CD4-positive, alpha-beta memory T cell (primary cell): ENCODE measurements at regions not wholly inside any gene's neighbourhood (a gene's known extent, or its start where the extent isn't known, plus 50 kb on each side); places are given as distances from the start of the nearest gene placed in this dataset.

ENCODE experiments used
- CTCF ChIA-PET: fragments of 350-600 bp; sonication (Branson Sonifier 250); formaldehyde crosslinking; loops from one replicate; lab custom pipeline; 2021; ENCODE audit warnings: inconsistent platforms; ENCODE audit not compliant: partially characterized antibody; lab: Charles Lee
- POLR2A ChIA-PET: fragments of 350-600 bp; sonication (Branson Sonifier 250); formaldehyde crosslinking; loops from one replicate; lab custom pipeline; 2021; ENCODE audit not compliant: partially characterized antibody; lab: Charles Lee
- DNase-seq, 5 donors: peaks; one replicate each; pipeline versions ENCODE4 v3.0.0 to v3.0.0-alpha.2; 2020 to 2022; ENCODE audit warnings: mixed read lengths in 1 of 5
- H3K27ac ChIP-seq: one replicate; pipeline ENCODE4 v1.7.0; 2013; ENCODE audit warnings: low read depth, low read length
- H3K27me3 ChIP-seq: 2 replicates; pipeline ENCODE4 v1.7.0; 2013; ENCODE audit warnings: mild to moderate bottlenecking, low read length, moderate library complexity; ENCODE audit not compliant: insufficient read depth
- H3K36me3 ChIP-seq: 2 replicates; pipeline ENCODE4 v1.7.0; 2013; ENCODE audit warnings: mild to moderate bottlenecking, low read length, moderate library complexity; ENCODE audit not compliant: insufficient read depth
- H3K4me1 ChIP-seq: 2 replicates; pipeline ENCODE4 v1.7.0; 2013; ENCODE audit warnings: mild to moderate bottlenecking, low read length, moderate library complexity; ENCODE audit not compliant: insufficient read depth
- H3K4me3 ChIP-seq, 2 donors: one replicate each; pipeline ENCODE4 v1.7.0; 2013; ENCODE audit warnings: low read length in 2 of 2, mild to moderate bottlenecking in 1 of 2
- H3K9me3 ChIP-seq, 2 donors: one replicate each; pipeline ENCODE4 v1.7.0; 2013; ENCODE audit warnings: low read length in 2 of 2, control low read depth in 1 of 2; ENCODE audit not compliant: control insufficient read depth in 1 of 2
- H3K27ac Mint-ChIP-seq, 7 donors: one replicate each; pipeline ENCODE4 v1.8.0; 2020 to 2021; ENCODE audit warnings: mixed read lengths in 7 of 7, mild to moderate bottlenecking in 6 of 7, inconsistent platforms in 3 of 7, moderate library complexity in 3 of 7
- H3K27me3 Mint-ChIP-seq, 2 donors: one replicate each; pipeline ENCODE4 v1.8.0; 2020 to 2021; ENCODE audit warnings: mixed read lengths in 2 of 2
- H3K36me3 Mint-ChIP-seq, 2 donors: one replicate each; pipeline ENCODE4 v1.8.0; 2020 to 2021; ENCODE audit warnings: mixed read lengths in 2 of 2, inconsistent platforms in 1 of 2, mild to moderate bottlenecking in 1 of 2
- H3K4me1 Mint-ChIP-seq, 4 donors: one replicate each; pipeline ENCODE4 v1.8.0; 2020 to 2021; ENCODE audit warnings: mixed read lengths in 4 of 4, mild to moderate bottlenecking in 1 of 4
- H3K4me3 Mint-ChIP-seq, 8 donors: one replicate each; pipeline ENCODE4 v1.8.0; 2020 to 2021; ENCODE audit warnings: mixed read lengths in 8 of 8, mild to moderate bottlenecking in 7 of 8, moderate library complexity in 6 of 8, inconsistent platforms in 3 of 8
- H3K9me3 Mint-ChIP-seq, 8 donors: one replicate each; pipeline ENCODE4 v1.8.0; 2020 to 2021; ENCODE audit warnings: mixed read lengths in 8 of 8, mild to moderate bottlenecking in 5 of 8, inconsistent platforms in 3 of 8, moderate library complexity in 1 of 8
- intact Hi-C: fragments of 100-400 bp; cut with micrococcal nuclease; formaldehyde crosslinking; loops from one replicate; pipeline ENCODE4 v1.15.1; 2023

- Histone ChIP-seq H3K27ac (no peak overlapping the region), H3K4me1 (no peaks in the 10 kb centered on the region), H3K36me3 (no peaks in the 10 kb centered on the region), H3K27me3 (no peaks in the 10 kb centered on the region), H3K4me3 (no peak overlapping the region), H3K9me3 (no peaks in the 10 kb centered on the region)
- Mint-ChIP-seq H3K36me3 (no peaks in the 10 kb centered on the region), H3K27ac (no peak overlapping the region), H3K4me3 (no peak overlapping the region), H3K4me1 (peaks cover 0 to 1% (median 0%) of the 10 kb centered on the region in 4 donors), H3K9me3 (no peaks in the 10 kb centered on the region), H3K27me3 (peaks cover 0 to 1% of the 10 kb centered on the region in 2 donors)
- CTCF ChIA-PET, result no interaction called here
- POLR2A ChIA-PET, result no interaction called here
- no peak for DNase-seq
- intact Hi-C loops, result loop anchor here (1.0 to 10.0 kb wide), 3 partner anchors 538 to 940 kb away; no protein-coding TSS in a partner anchor
Measured at GRCh38 chr1:198462365-198463019, 78.0 kb downstream of the ATP6V1G3 start.

- peaks cover 0 to 1% of the 10 kb centered on the region in 2 donors for H3K27me3 Mint-ChIP-seq
- ChIA-PET POLR2A (no interaction called here), CTCF (no interaction called here)
- Histone ChIP-seq H3K4me3 (no peak overlapping the region), H3K27me3 (no peaks in the 10 kb centered on the region), H3K27ac (no peak overlapping the region), H3K4me1 (no peaks in the 10 kb centered on the region), H3K9me3 (no peaks in the 10 kb centered on the region), H3K36me3 (no peaks in the 10 kb centered on the region)
- peaks cover 0 to 3% (median 0%) of the 10 kb centered on the region in 8 donors for H3K9me3 Mint-ChIP-seq
- no peaks in the 10 kb centered on the region for H3K36me3 Mint-ChIP-seq
- no peak overlapping the region for H3K27ac Mint-ChIP-seq
- H3K4me1 Mint-ChIP-seq, result no peaks in the 10 kb centered on the region
- intact Hi-C loops, result no loop called here
- DNase-seq, result no peak
- no peak overlapping the region for H3K4me3 Mint-ChIP-seq
Measured at GRCh38 chr1:198455966-198456365, 84.5 kb downstream of the ATP6V1G3 start.

- Mint-ChIP-seq H3K36me3 (no peaks in the 10 kb centered on the region), H3K4me1 (peaks cover 0 to 1% (median under 1%) of the 10 kb centered on the region in 4 donors), H3K4me3 (no peak overlapping the region), H3K27ac (no peak overlapping the region), H3K9me3 (peaks cover 0 to 3% (median 0%) of the 10 kb centered on the region in 8 donors), H3K27me3 (no peaks in the 10 kb centered on the region)
- Histone ChIP-seq H3K4me1 (no peaks in the 10 kb centered on the region), H3K27me3 (no peaks in the 10 kb centered on the region), H3K9me3 (no peaks in the 10 kb centered on the region), H3K27ac (no peak overlapping the region), H3K36me3 (no peaks in the 10 kb centered on the region), H3K4me3 (no peak overlapping the region)
- ChIA-PET POLR2A (no interaction called here), CTCF (no interaction called here)
- no peak for DNase-seq
- intact Hi-C loops, result no loop called here
Measured at GRCh38 chr1:198449727-198450433, 90.6 kb downstream of the ATP6V1G3 start.

- no peaks in the 10 kb centered on the region for H3K36me3 Mint-ChIP-seq
- CTCF ChIA-PET, result no interaction called here
- no peaks in the 10 kb centered on the region for H3K27me3 ChIP-seq
- no peak overlapping the region for H3K4me3 Mint-ChIP-seq
- no peak overlapping the region for H3K27ac ChIP-seq
- H3K9me3 Mint-ChIP-seq, result peaks cover 0 to 3% (median 0%) of the 10 kb centered on the region in 8 donors
- H3K27me3 Mint-ChIP-seq, result no peaks in the 10 kb centered on the region
- no peak for DNase-seq
- H3K27ac Mint-ChIP-seq, result no peak overlapping the region
- peaks cover 0 to 1% (median under 1%) of the 10 kb centered on the region in 4 donors for H3K4me1 Mint-ChIP-seq
- intact Hi-C loops, result no loop called here
- no peaks in the 10 kb centered on the region for H3K9me3 ChIP-seq
- no peaks in the 10 kb centered on the region for H3K36me3 ChIP-seq
- no peaks in the 10 kb centered on the region for H3K4me1 ChIP-seq
- POLR2A ChIA-PET, result no interaction called here
- H3K4me3 ChIP-seq, result no peak overlapping the region
Measured at GRCh38 chr1:198449261-198449660, 91.2 kb downstream of the ATP6V1G3 start.

GRCh38 chr1:198447468-198447867, 93.0 kb downstream of the ATP6V1G3 start:
- DNase-seq, result no peak
- Mint-ChIP-seq H3K4me3 (no peak overlapping the region), H3K36me3 (no peaks in the 10 kb centered on the region), H3K27me3 (peaks cover 3 to 4% of the 10 kb centered on the region in 2 donors), H3K27ac (no peak overlapping the region), H3K4me1 (peaks cover 0 to 1% (median under 1%) of the 10 kb centered on the region in 4 donors), H3K9me3 (no peaks in the 10 kb centered on the region)
- ChIA-PET CTCF (interaction anchor here (1.1 kb wide), 1 partner anchor 18 kb away, joined by 3 read pairs; no protein-coding TSS in a partner anchor), POLR2A (no interaction called here)
- H3K27me3 ChIP-seq, result no peaks in the 10 kb centered on the region
- no peaks in the 10 kb centered on the region for H3K9me3 ChIP-seq
- H3K36me3 ChIP-seq, result no peaks in the 10 kb centered on the region
- H3K4me1 ChIP-seq, result no peaks in the 10 kb centered on the region
- H3K4me3 ChIP-seq, result no peak overlapping the region
- intact Hi-C loops, result no loop called here
- no peak overlapping the region for H3K27ac ChIP-seq

GRCh38 chr1:198445872-198446271, 94.6 kb downstream of the ATP6V1G3 start:
- Mint-ChIP-seq H3K9me3 (no peaks in the 10 kb centered on the region), H3K4me1 (peaks cover 0 to 1% (median under 1%) of the 10 kb centered on the region in 4 donors), H3K27me3 (peaks cover 4% of the 10 kb centered on the region in 2 donors), H3K36me3 (no peaks in the 10 kb centered on the region), H3K4me3 (no peak overlapping the region), H3K27ac (no peak overlapping the region)
- Histone ChIP-seq H3K27ac (no peak overlapping the region), H3K36me3 (no peaks in the 10 kb centered on the region), H3K4me3 (no peak overlapping the region), H3K9me3 (no peaks in the 10 kb centered on the region), H3K4me1 (no peaks in the 10 kb centered on the region), H3K27me3 (no peaks in the 10 kb centered on the region)
- POLR2A ChIA-PET, result no interaction called here
- intact Hi-C loops, result no loop called here
- DNase-seq, result no peak
- CTCF ChIA-PET, result no interaction called here

GRCh38 chr1:198444792-198445191, 95.7 kb downstream of the ATP6V1G3 start:
- intact Hi-C loops, result no loop called here
- Histone ChIP-seq H3K27me3 (no peaks in the 10 kb centered on the region), H3K9me3 (no peaks in the 10 kb centered on the region), H3K27ac (no peak overlapping the region), H3K36me3 (no peaks in the 10 kb centered on the region), H3K4me1 (no peaks in the 10 kb centered on the region), H3K4me3 (no peak overlapping the region)
- DNase-seq, result no peak
- H3K27me3 Mint-ChIP-seq, result peaks cover 5% of the 10 kb centered on the region in 2 donors
- no peaks in the 10 kb centered on the region for H3K36me3 Mint-ChIP-seq
- no peak overlapping the region for H3K27ac Mint-ChIP-seq
- H3K9me3 Mint-ChIP-seq, result peaks cover 0 to under 1% (median 0%) of the 10 kb centered on the region in 8 donors
- no peak overlapping the region for H3K4me3 Mint-ChIP-seq
- ChIA-PET CTCF (no interaction called here), POLR2A (no interaction called here)
- H3K4me1 Mint-ChIP-seq, result peaks cover 0 to 1% (median under 1%) of the 10 kb centered on the region in 4 donors
